GM21576 (cell line): ENCODE measurements at regions not wholly inside any gene's neighbourhood (a gene's known extent, or its start where the extent isn't known, plus 50 kb on each side); places are given as distances from the start of the nearest gene placed in this dataset.
"Not testable (repeated sequence)": the region's sequence is repeated elsewhere in the genome, so short reads cannot be mapped to it uniquely, and the experiment has no call there.

Experiments used
- ATAC-seq: cut with Tn5 transposase; IDR thresholded peaks from one replicate; pipeline ENCODE4 v1.9.1; 2021; ENCODE audit warnings: mild to moderate bottlenecking, moderate library complexity; ENCODE audit not compliant: unreplicated experiment

GRCh38 chr6:16832721-16833120 is 71.5 kb upstream of the ATXN1 start:
- no peak for ATAC-seq

DNA sequence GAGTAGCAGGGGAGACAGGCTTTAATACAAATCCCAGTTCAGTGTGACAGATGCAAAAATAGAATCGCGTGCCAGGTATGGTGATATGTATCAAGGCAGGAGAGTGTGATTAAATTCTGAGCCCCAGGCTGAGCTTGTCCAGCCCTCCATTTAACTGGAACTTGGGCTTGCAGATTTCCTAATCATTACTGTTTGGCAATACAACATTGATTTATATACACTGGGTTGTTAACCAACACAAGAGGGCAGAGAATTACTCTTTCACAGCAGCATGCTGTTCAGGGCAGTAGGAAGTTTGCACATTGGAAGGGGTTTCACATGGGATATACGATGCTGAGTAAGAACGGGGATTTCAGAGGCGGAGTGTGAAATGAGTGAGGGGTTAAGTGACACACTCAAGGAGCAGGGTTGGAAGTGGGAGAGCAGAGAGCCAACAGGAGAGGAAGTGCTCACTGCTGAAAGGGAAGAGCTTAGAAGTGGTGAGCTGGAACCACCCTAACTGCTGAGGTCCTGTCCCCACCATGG is 70.8 kb upstream of the ATXN1 start:
- ATAC-seq = no peak

DNA sequence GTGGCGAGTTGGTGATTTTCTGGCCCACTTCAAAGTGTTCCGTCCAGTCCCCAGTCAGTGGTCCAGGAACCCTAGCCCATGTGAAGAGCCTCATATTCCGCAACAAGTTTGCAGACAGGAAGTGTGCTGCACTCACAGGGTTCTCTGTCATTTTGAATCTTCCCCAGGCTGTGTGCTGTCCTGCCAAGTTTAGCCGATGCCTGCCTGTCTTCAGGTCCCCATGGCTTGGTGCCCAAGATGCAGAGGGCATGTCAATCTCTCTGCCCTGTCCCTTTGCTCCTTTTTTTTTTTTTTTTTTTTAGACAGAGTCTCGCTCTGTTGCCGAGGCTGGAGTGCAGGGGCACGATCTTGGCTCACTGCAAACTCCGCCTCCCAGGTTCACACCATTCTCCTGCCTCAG is 69.9 kb upstream of the ATXN1 start:
- no peak for ATAC-seq

DNA sequence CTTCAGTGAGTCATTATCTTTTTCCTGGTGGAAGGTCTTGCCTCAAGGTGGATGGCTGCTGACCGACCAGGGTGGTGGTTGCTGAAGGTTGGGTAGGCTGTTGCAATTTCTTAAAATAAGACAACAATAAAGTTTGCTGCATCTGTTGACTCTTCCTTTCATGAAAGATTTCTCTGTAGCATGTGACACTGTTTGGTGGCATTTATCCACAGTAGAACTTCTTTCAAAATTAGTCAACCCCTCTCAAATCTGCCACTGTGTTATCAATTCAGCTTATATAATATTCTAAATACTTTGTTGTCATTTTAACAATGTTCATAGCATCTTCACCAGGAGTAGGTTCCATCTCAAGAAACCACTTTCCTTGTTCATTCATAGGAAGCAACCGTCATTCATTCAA is 66.8 kb upstream of the ATXN1 start:
- no peak for ATAC-seq

DNA sequence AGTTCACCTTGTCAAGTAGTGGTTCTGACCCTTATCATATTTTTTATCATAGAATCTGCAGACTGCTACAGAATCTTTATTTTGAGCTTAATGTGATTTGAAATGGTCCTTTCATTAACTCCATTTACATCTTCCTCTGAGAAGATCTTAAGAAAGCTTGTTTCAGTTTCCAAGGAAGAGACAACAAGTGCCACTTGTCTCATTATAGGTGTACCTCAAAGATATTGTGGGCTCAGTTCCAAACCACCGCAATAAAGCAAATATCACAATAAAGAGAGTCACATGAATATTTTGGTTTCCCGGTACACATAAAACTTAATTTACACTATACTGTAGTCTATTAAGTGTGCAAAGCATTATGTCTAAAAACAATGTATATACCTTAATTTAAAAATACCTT is 66.4 kb upstream of the ATXN1 start:
- no peak for ATAC-seq

DNA sequence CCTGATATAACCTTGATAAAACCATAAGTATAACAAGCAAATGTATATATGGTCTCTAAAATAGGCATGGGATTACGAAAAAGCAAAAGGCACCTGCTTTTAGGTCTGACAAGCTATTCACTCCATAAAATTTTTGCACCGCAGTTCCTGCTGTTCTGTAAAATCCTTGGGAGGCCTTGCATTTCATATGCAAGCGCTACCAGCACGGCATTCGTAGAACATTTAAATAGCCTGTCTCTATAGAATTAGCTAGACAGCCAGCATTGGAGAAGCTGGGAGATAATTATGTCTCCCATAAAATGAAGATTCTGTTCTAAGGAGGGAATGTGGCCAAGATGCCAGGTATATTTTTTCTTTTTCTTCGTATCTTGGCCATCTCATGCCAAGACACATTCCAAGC is 64.5 kb upstream of the ATXN1 start:
- ATAC-seq = no peak

DNA sequence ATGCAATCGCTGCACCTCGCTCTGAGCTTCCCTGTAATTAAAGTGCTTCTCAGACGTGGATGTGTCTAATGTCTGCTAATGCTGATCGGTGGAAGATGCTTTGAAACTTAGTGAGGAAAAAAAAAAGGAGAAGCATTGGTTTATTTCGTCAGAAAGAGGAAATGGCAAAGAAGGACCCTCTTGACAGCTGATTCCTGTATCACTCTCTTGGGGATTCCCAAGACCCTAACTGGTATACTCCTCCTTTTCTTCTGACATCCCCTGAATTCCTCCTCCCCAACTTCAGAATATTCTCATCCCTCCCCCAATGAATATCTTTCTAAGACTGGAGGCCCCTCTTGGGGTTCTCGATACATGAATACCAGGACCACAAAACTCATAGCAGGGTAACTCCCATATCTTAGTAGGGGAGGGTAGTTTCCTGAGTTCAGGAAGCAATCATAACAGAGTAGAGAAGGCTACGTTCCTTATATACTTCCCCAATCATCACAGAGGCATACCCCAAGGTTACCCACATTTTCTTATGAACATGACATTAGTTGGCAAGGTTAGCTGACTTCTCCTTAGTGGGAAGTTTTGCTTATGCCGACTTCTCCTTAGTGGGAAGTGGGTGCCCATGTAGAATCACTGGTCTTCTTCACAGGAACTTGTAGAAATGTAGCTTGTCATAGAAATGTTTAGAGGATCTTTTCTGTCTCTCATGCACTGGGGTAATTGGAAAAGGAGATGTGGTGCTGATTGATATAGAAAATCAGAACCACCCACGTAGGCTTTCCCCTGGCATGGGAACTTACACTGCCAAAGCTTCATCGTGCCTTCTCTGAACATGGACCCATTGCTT is 63.8 kb upstream of the ATXN1 start:
- ATAC-seq = no peak

GRCh38 chr6:16823718-16824352 is 62.6 kb upstream of the ATXN1 start:
- no peak for ATAC-seq

GRCh38 chr6:16822975-16823717 is 61.9 kb upstream of the ATXN1 start:
- ATAC-seq = no peak

- ATAC-seq = no peak
Measured at GRCh38 chr6:16822529-16822928, 61.3 kb upstream of the ATXN1 start.

- no peak for ATAC-seq
Measured at GRCh38 chr6:16821834-16822264, 60.6 kb upstream of the ATXN1 start.

DNA sequence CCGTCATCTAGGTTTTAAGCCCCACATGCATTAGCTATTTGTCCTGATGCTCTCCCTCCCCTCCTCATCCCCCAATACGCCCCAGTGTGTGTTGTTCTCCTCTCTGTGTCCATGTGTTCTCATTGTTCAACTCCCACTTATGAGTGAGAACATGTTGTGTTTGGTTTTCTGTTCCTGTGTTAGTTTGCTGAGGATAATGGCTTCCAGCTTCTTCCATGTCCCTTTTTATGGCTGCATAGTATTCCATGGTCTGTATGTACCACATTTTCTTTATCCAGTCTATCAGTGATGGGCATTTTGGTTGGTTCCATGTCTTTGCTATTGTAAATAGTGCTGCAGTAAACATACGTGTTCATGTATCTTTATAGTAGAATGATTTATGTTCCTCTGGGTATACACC is 59.0 kb upstream of the ATXN1 start:
- not testable (repeated sequence) for ATAC-seq

GRCh38 chr6:16819752-16820151 is 58.5 kb upstream of the ATXN1 start:
- ATAC-seq = no peak

DNA sequence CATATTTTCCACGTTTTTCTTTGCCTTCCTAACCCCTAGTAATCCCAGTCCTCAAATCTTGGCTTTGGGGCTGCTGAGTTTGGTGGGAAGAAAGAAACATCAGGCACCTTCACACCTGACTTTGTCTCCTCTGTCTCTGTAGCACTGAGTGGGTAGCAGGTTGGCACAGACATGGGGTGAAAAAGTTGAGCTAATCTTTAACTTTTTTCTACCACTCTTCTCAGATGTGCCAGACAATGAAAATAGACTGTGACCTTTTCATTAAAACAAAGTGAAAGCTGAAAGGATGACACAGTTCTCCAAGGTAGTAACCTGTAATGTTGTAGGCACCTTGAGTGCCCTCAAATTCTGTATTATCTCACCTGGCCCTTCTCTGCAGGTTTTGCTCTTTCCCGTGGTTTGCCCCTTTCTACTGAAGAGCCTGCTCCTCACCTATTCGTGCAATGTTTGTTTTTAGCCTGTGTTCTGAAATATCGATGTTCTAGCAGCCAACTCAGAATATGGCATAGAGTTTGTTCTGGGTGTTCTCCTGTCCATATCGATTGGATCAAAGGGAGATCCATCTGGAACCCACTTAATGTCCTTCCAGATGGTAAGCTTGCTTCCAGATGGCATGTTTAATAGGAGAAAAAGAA is 57.8 kb upstream of the ATXN1 start:
- ATAC-seq = no peak

DNA sequence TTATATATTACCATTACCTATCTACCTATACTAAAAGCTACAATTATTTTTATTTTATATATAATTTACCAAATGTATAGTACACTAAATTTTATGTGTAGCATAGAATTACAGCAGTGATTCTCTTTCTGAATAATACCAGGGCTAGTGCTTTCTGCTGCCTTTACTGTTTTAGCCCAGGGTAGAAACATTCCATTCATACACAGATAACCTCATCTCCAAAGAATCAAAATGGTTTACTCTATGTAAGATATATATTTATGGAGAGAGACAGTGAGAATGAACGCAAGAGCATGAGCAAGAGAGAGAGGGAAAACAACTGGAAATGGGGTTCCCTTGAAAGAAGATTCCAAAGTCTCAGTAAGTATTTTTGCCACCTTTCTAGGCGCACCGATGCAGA is 56.3 kb upstream of the ATXN1 start:
- ATAC-seq = no peak

- no peak for ATAC-seq
Measured at GRCh38 chr6:16816891-16817290, 55.6 kb upstream of the ATXN1 start.

- ATAC-seq = no peak
Measured at GRCh38 chr6:16812993-16813392, 51.7 kb upstream of the ATXN1 start.

- no peak for ATAC-seq
Measured at GRCh38 chr6:16811277-16811979, 50.2 kb upstream of the ATXN1 start.
